Parathyroid adenoma (tissue), 2 donors: ENCODE measurements at regions not wholly inside any gene's neighbourhood (a gene's known extent, or its start where the extent isn't known, plus 50 kb on each side); places are given as distances from the start of the nearest gene placed in this dataset.

Source experiments
- H2AFZ ChIP-seq: fragments of 300-600 bp; sonication (generic); one replicate; pipeline ENCODE4 v1.7.0; 2017; ENCODE audit warnings: antibody characterized with exemption, mild to moderate bottlenecking
- H3K27ac ChIP-seq: fragments of 300-600 bp; sonication (generic); one replicate; pipeline ENCODE4 v1.7.0; 2017
- H3K27me3 ChIP-seq: fragments of 300-600 bp; sonication (generic); one replicate; pipeline ENCODE4 v1.7.0; 2017; ENCODE audit warnings: low read length; ENCODE audit not compliant: control insufficient read depth, insufficient read depth
- H3K36me3 ChIP-seq: fragments of 300-600 bp; sonication (generic); one replicate; pipeline ENCODE4 v1.7.0; 2017; ENCODE audit warnings: low read length; ENCODE audit not compliant: control insufficient read depth, insufficient read depth
- H3K4me1 ChIP-seq: fragments of 300-600 bp; sonication (generic); one replicate; pipeline ENCODE4 v1.7.0; 2017; ENCODE audit warnings: control low read depth
- H3K4me2 ChIP-seq: fragments of 300-600 bp; sonication (generic); one replicate; pipeline ENCODE4 v1.7.0; 2017; ENCODE audit warnings: low read length
- H3K4me3 ChIP-seq: fragments of 300-600 bp; sonication (generic); one replicate; pipeline ENCODE4 v1.7.0; 2017; ENCODE audit warnings: low read depth, low read length
- H3K79me2 ChIP-seq: fragments of 300-600 bp; sonication (generic); one replicate; pipeline ENCODE4 v1.7.0; 2017; ENCODE audit warnings: control low read depth
- H3K9ac ChIP-seq: fragments of 300-600 bp; sonication (generic); one replicate; pipeline ENCODE4 v1.7.0; 2017; ENCODE audit warnings: mild to moderate bottlenecking
- H3K9me3 ChIP-seq: fragments of 300-600 bp; sonication (generic); one replicate; pipeline ENCODE4 v1.7.0; 2017; ENCODE audit warnings: low read length; ENCODE audit not compliant: control insufficient read depth
- CTCF ChIP-seq: fragments of 300-600 bp; sonication (generic); IDR thresholded peaks from one replicate; pipeline ENCODE4 v1.7.0; 2017; ENCODE audit warnings: antibody characterized with exemption, mild to moderate bottlenecking
- donor health status: primary hyperparathyroidism.

DNA sequence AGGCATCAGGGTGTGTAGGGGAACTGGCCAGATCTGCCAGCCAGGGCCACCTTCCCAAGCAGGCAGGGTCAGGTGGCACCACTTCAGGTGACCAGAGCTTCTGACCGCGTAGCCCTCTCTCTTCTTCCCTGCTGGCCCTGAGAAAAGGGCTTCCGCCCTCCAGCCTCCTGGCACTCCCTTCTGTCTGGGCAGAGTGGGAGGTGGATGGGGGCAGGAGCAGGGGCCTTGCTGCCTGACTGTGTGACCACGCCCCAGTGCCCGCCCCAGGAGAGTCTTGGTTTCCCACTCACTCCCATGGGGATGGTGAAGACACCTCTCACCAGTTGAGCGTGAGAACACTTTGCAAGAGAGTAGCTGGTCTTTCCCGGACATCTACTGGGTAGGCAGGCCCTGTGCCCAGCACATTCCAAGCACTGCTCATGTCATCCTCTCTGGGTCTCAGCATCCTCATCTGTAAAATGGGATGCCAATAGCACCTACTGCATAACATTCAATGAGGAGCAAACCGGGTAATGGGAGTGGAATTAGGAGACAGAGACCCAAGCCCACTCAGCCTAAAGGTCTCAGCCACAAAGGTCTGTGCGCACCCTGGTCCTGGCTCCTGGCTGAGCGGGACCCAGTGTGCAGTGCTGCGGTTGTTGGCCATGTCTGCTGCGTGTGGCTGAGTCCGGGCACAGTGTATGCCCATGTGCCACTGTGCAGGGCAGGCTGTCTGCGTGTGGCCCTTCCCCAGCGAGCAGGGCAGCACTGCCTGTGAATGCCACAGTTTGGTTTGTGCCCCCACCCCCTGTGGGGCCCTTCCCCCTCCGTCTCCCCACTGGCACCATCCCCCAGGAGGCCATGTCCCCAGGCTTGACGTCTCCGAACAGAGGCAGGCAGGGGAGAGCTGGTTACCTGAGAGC lies 179.1 kb upstream of the IER5L start:
- Histone ChIP-seq H2AFZ (no peak overlapping the region), H3K27ac (no peak overlapping the region), H3K9me3 (no peaks in the 10 kb centered on the region), H3K4me3 (no peak overlapping the region), H3K9ac (no peak overlapping the region), H3K4me2 (no peak overlapping the region), H3K27me3 (no peaks in the 10 kb centered on the region), H3K79me2 (no peaks in the 10 kb centered on the region), H3K36me3 (no peaks in the 10 kb centered on the region), H3K4me1 (no peaks in the 10 kb centered on the region)
- no peak for TF ChIP-seq CTCF

DNA sequence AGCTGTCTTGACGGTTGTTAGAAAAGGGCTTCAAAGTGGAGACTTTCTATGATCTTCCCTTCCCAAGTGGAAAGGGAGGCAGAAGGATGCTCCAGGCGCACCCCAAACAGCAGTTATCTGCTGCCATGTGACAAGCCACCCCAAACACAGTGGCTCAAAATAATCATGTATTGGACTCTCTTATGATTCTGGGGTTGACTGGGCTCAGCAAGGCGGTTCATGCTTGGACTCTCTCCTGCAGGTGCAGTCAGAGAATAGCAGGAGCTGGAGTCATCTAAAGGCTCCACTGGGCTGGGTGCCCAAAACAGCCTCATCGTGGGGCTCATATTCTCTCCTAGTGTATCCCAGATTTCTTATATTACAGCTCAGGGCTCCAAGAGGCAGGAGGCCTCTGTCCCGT lies 177.6 kb upstream of the IER5L start:
- no peak overlapping the region for H3K27ac ChIP-seq
- no peaks in the 10 kb centered on the region for H3K36me3 ChIP-seq
- H2AFZ ChIP-seq = no peak overlapping the region
- TF ChIP-seq CTCF = no peak
- H3K4me1 ChIP-seq = no peaks in the 10 kb centered on the region
- H3K9me3 ChIP-seq = no peaks in the 10 kb centered on the region
- no peak overlapping the region for H3K9ac ChIP-seq
- H3K4me2 ChIP-seq = no peak overlapping the region
- no peaks in the 10 kb centered on the region for H3K27me3 ChIP-seq
- no peaks in the 10 kb centered on the region for H3K79me2 ChIP-seq
- H3K4me3 ChIP-seq = no peak overlapping the region

DNA sequence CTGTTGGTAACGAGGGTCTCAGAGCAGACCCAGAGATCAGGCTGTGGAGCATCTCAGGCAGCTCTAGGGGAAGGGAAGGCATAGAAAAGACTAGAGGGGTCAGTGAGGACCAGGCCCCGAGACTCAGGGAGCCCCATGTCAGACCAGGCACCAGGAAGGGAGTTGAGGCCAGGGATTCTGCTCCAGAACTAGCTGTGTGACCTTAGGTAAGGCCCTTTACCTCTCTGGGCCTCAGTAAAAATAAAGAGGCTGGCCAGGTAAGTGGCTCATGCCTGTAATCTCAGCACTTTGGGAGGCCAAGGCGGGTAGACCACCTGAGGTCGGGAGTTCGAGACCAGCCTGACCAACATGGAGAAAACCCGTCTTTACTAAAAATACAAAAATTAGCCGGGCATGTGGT lies 176.4 kb upstream of the IER5L start:
- no peak for TF ChIP-seq CTCF
- H3K27me3 ChIP-seq = no peaks in the 10 kb centered on the region
- H3K9ac ChIP-seq = no peak overlapping the region
- no peak overlapping the region for H3K4me3 ChIP-seq
- H3K9me3 ChIP-seq = no peaks in the 10 kb centered on the region
- H3K4me1 ChIP-seq = no peaks in the 10 kb centered on the region
- no peak overlapping the region for H3K27ac ChIP-seq
- no peaks in the 10 kb centered on the region for H3K79me2 ChIP-seq
- no peak overlapping the region for H2AFZ ChIP-seq
- no peak overlapping the region for H3K4me2 ChIP-seq
- H3K36me3 ChIP-seq = no peaks in the 10 kb centered on the region

DNA sequence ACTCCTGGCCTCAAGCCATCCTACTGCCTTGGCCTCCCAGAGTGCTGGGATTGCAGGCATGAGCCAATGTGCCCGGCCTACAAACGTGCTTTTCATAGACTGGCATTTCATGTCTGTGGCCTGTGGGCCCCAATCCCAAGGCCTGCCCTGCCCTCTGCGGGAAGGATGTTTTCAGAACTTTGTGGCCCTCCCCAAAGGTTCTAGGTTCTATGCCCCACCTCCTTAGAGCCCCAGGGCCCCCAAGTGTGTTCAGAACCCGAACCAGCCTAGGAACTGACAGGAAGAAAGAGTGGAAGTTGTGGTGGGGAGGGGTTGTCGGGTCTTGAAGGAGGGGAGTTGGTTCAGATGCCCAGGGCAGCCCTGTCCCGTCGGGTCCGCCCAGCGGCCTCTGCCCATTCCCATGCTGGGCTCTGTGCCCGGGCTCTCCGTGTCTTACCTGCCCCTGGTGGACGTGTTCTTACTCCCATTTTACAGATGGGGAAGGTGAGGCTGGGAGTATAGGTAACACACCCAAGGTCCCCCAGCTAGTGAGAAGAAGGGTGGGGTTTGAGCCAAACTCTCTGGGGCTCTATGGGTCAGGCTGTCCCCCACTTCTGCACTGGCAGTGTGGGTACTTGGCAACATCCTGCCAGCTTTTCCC lies 175.8 kb upstream of the IER5L start:
- H3K4me2 ChIP-seq = no peak overlapping the region
- no peaks in the 10 kb centered on the region for H3K36me3 ChIP-seq
- H3K27me3 ChIP-seq = no peaks in the 10 kb centered on the region
- H3K79me2 ChIP-seq = no peaks in the 10 kb centered on the region
- TF ChIP-seq CTCF = no peak
- H2AFZ ChIP-seq = no peak overlapping the region
- no peak overlapping the region for H3K27ac ChIP-seq
- H3K4me1 ChIP-seq = no peaks in the 10 kb centered on the region
- H3K9me3 ChIP-seq = no peaks in the 10 kb centered on the region
- no peak overlapping the region for H3K9ac ChIP-seq
- no peak overlapping the region for H3K4me3 ChIP-seq
